ENCODE measurements at regions not wholly inside any gene's neighbourhood (a gene's known extent, or its start where the extent isn't known, plus 50 kb on each side); places are given as distances from the start of the nearest gene placed in this dataset.

GRCh38 chr21:21929789-21930188 lies 931.6 kb downstream of the NCAM2 start:
- ChIA-PET CTCF (no interaction called here), POLR2A (no interaction called here)
- no peak for TF ChIP-seq FOXK2 (IDR thresholded peaks at IDR 0.05)
- TF ChIP-seq TARDBP (IDR thresholded peaks at IDR 0.05): no peak
- no peak for TF ChIP-seq HDGF (IDR thresholded peaks at IDR 0.05; ENCODE audit: borderline replicate concordance)
- TF ChIP-seq FOXA1 (IDR thresholded peaks at IDR 0.05): no peak
- TF ChIP-seq ELF4 (IDR thresholded peaks at IDR 0.05): no peak
- TF ChIP-seq CTBP1 (IDR thresholded peaks at IDR 0.05; ENCODE audit: borderline replicate concordance): no peak
- TF ChIP-seq ZNF384 (IDR thresholded peaks at IDR 0.05): no peak
- TF ChIP-seq SUZ12 (IDR thresholded peaks at IDR 0.05): no peak

GRCh38 chr21:21952566-21952965 lies 954.4 kb downstream of the NCAM2 start:
- TF ChIP-seq ARNT (IDR thresholded peaks at IDR 0.05): no peak
- TF ChIP-seq CTBP1 (IDR thresholded peaks at IDR 0.05; ENCODE audit: borderline replicate concordance): no peak
- no peak for TF ChIP-seq BHLHE40 (IDR thresholded peaks at IDR 0.05; ENCODE audit: borderline replicate concordance)
- no peak for TF ChIP-seq HDGF (IDR thresholded peaks at IDR 0.05; ENCODE audit: borderline replicate concordance)
- no peak for TF ChIP-seq ZNF384 (IDR thresholded peaks at IDR 0.05)
- no peak for TF ChIP-seq FOXA1 (IDR thresholded peaks at IDR 0.05)
- TF ChIP-seq LEF1 (IDR thresholded peaks at IDR 0.05; ENCODE audit: borderline replicate concordance): no peak
- TF ChIP-seq PKNOX1 (IDR thresholded peaks at IDR 0.05): no peak
- no peak for TF ChIP-seq FOXK2 (IDR thresholded peaks at IDR 0.05)
- no peak for TF ChIP-seq L3MBTL2 (conservative IDR thresholded peaks at IDR 0.05)
- TF ChIP-seq FOXM1 (IDR thresholded peaks at IDR 0.05; ENCODE audit: borderline replicate concordance): no peak
- TF ChIP-seq SP1 (IDR thresholded peaks at IDR 0.05): no peak
- TF ChIP-seq TARDBP (IDR thresholded peaks at IDR 0.05): no peak
- no peak for TF ChIP-seq SUZ12 (IDR thresholded peaks at IDR 0.05)
- no peak for TF ChIP-seq ELF4 (IDR thresholded peaks at IDR 0.05)
- DNase-seq (ENCODE audit: extremely low spot score): no peak
- ChIA-PET CTCF (interaction anchor here (0.6 kb wide), 1 partner anchor 68 kb away, joined by 3 read pairs; no protein-coding TSS in a partner anchor), POLR2A (no interaction called here)

More at GRCh38 chr21:21929789-21930188, 931.6 kb downstream of the NCAM2 start:
- DNase-seq (ENCODE audit: extremely low spot score): no peak

GRCh38 chr21:21955204-21955603 lies 957.0 kb downstream of the NCAM2 start:
- ChIA-PET CTCF (no interaction called here), POLR2A (no interaction called here)
- TF ChIP-seq TARDBP (IDR thresholded peaks at IDR 0.05) (no peak), BHLHE40 (IDR thresholded peaks at IDR 0.05; ENCODE audit: borderline replicate concordance) (no peak), HDGF (IDR thresholded peaks at IDR 0.05; ENCODE audit: borderline replicate concordance) (no peak), L3MBTL2 (conservative IDR thresholded peaks at IDR 0.05) (no peak)
- DNase-seq (ENCODE audit: extremely low spot score): no peak

GRCh38 chr21:21957490-21957889 lies 959.3 kb downstream of the NCAM2 start:
- ChIA-PET POLR2A (no interaction called here), CTCF (no interaction called here)
- no peak for DNase-seq (ENCODE audit: extremely low spot score)
- TF ChIP-seq ZNF384 (IDR thresholded peaks at IDR 0.05): no peak
- no peak for TF ChIP-seq ELF4 (IDR thresholded peaks at IDR 0.05)
- no peak for TF ChIP-seq NFRKB (IDR thresholded peaks at IDR 0.05)
- no peak for TF ChIP-seq PKNOX1 (IDR thresholded peaks at IDR 0.05)
- no peak for TF ChIP-seq FOXM1 (IDR thresholded peaks at IDR 0.05; ENCODE audit: borderline replicate concordance)
- TF ChIP-seq ARNT (IDR thresholded peaks at IDR 0.05): no peak
- TF ChIP-seq FOXK2 (IDR thresholded peaks at IDR 0.05): no peak
- TF ChIP-seq HDGF (IDR thresholded peaks at IDR 0.05; ENCODE audit: borderline replicate concordance): no peak
- TF ChIP-seq LEF1 (IDR thresholded peaks at IDR 0.05; ENCODE audit: borderline replicate concordance): no peak
- no peak for TF ChIP-seq FOXA1 (IDR thresholded peaks at IDR 0.05)
- TF ChIP-seq BHLHE40 (IDR thresholded peaks at IDR 0.05; ENCODE audit: borderline replicate concordance): no peak
- TF ChIP-seq CTBP1 (IDR thresholded peaks at IDR 0.05; ENCODE audit: borderline replicate concordance): no peak
- TF ChIP-seq TARDBP (IDR thresholded peaks at IDR 0.05): no peak
- no peak for TF ChIP-seq SUZ12 (IDR thresholded peaks at IDR 0.05)
- no peak for TF ChIP-seq L3MBTL2 (conservative IDR thresholded peaks at IDR 0.05)
- no peak for TF ChIP-seq SP1 (IDR thresholded peaks at IDR 0.05)

GRCh38 chr21:21963911-21964310 lies 965.7 kb downstream of the NCAM2 start:
- DNase-seq (ENCODE audit: extremely low spot score): no peak
- TF ChIP-seq CTBP1 (IDR thresholded peaks at IDR 0.05; ENCODE audit: borderline replicate concordance) (no peak), ELF4 (IDR thresholded peaks at IDR 0.05) (no peak)
- ChIA-PET POLR2A (no interaction called here), CTCF (no interaction called here)

- ChIA-PET CTCF (no interaction called here), POLR2A (no interaction called here)
- no peak for TF ChIP-seq SUZ12 (IDR thresholded peaks at IDR 0.05)
- no peak for TF ChIP-seq L3MBTL2 (conservative IDR thresholded peaks at IDR 0.05)
- TF ChIP-seq BHLHE40 (IDR thresholded peaks at IDR 0.05; ENCODE audit: borderline replicate concordance): no peak
- TF ChIP-seq ARNT (IDR thresholded peaks at IDR 0.05): no peak
- no peak for TF ChIP-seq FOXA1 (IDR thresholded peaks at IDR 0.05)
- no peak for TF ChIP-seq HDGF (IDR thresholded peaks at IDR 0.05; ENCODE audit: borderline replicate concordance)
- no peak for TF ChIP-seq LEF1 (IDR thresholded peaks at IDR 0.05; ENCODE audit: borderline replicate concordance)
- TF ChIP-seq TARDBP (IDR thresholded peaks at IDR 0.05): no peak
- TF ChIP-seq PKNOX1 (IDR thresholded peaks at IDR 0.05): no peak
- no peak for TF ChIP-seq ZNF384 (IDR thresholded peaks at IDR 0.05)
- TF ChIP-seq FOXK2 (IDR thresholded peaks at IDR 0.05): no peak
- no peak for TF ChIP-seq NFRKB (IDR thresholded peaks at IDR 0.05)
- TF ChIP-seq SP1 (IDR thresholded peaks at IDR 0.05): no peak
- TF ChIP-seq CTBP1 (IDR thresholded peaks at IDR 0.05; ENCODE audit: borderline replicate concordance): no peak
- no peak for TF ChIP-seq ELF4 (IDR thresholded peaks at IDR 0.05)
- no peak for TF ChIP-seq FOXM1 (IDR thresholded peaks at IDR 0.05; ENCODE audit: borderline replicate concordance)
- no peak for DNase-seq (ENCODE audit: extremely low spot score)
These were observed 970.6 kb downstream of the NCAM2 start for GRCh38 chr21:21968810-21969209.
